Colonic mucosa (tissue), 4 donors: ENCODE measurements at regions not wholly inside any gene's neighbourhood (a gene's known extent, or its start where the extent isn't known, plus 50 kb on each side); places are given as distances from the start of the nearest gene placed in this dataset.
"Not testable (repeated sequence)": the region's sequence is repeated elsewhere in the genome, so short reads cannot be mapped to it uniquely, and the experiment has no call there.

Experiments used
- DNase-seq: peaks from one replicate; pipeline ENCODE4 v3.0.0-alpha.2; 2020
- H3K27ac ChIP-seq: fragments of 200-600 bp; one replicate; pipeline ENCODE4 v1.8.0; 2021
- H3K27me3 ChIP-seq: fragments of 200-600 bp; one replicate; pipeline ENCODE4 v1.8.0; 2021
- H3K36me3 ChIP-seq: fragments of 200-600 bp; one replicate; pipeline ENCODE4 v1.8.0; 2021
- H3K4me1 ChIP-seq: fragments of 200-600 bp; one replicate; pipeline ENCODE4 v1.8.0; 2021; ENCODE audit warnings: mild to moderate bottlenecking
- H3K4me3 ChIP-seq: fragments of 200-600 bp; one replicate; pipeline ENCODE4 v1.8.0; 2021
- H3K9ac ChIP-seq, 2 donors: one replicate each; pipeline ENCODE4 v1.7.0; 2013; ENCODE audit warnings: control low read depth in 2 of 2, low read depth in 2 of 2, low read length in 2 of 2
- H3K9me3 ChIP-seq: fragments of 200-600 bp; one replicate; pipeline ENCODE4 v1.8.0; 2021
- CTCF ChIP-seq: fragments of 200-600 bp; IDR thresholded peaks from one replicate; pipeline ENCODE4 v1.8.0; 2022; ENCODE audit warnings: antibody characterized with exemption, mild to moderate bottlenecking
- intact Hi-C: fragments of 100-400 bp; cut with DNase I; formaldehyde crosslinking; loops from one replicate; pipeline ENCODE4 v1.14.1; 2022
- donor health status: healthy.
- donor health status: DM: no; HTN: no; CAD: no.
- donor health status: DM: no; HTN: no; CAD: no.

GRCh38 chrX:130543603-130544325 is 142.0 kb downstream of the RBMX2 start:
- intact Hi-C loops, result no loop called here
- no peak for TF ChIP-seq CTCF
- Histone ChIP-seq H3K4me1 (no peaks in the 10 kb centered on the region), H3K4me3 (no peak overlapping the region), H3K9ac (no peak overlapping the region), H3K27me3 (no peaks in the 10 kb centered on the region), H3K27ac (no peak overlapping the region), H3K9me3 (no peaks in the 10 kb centered on the region), H3K36me3 (no peaks in the 10 kb centered on the region)
- DNase-seq, result no peak

GRCh38 chrX:130545796-130546195 is 144.0 kb downstream of the RBMX2 start:
- DNase-seq, result no peak
- H3K9me3 ChIP-seq, result no peaks in the 10 kb centered on the region
- intact Hi-C loops, result no loop called here
- no peaks in the 10 kb centered on the region for H3K4me1 ChIP-seq
- no peaks in the 10 kb centered on the region for H3K36me3 ChIP-seq
- no peak overlapping the region for H3K9ac ChIP-seq
- no peaks in the 10 kb centered on the region for H3K27me3 ChIP-seq
- TF ChIP-seq CTCF, result no peak
- H3K4me3 ChIP-seq, result no peak overlapping the region
- no peak overlapping the region for H3K27ac ChIP-seq

- not testable (repeated sequence) for H3K9me3 ChIP-seq, DNase-seq, H3K4me3 ChIP-seq
These were observed 147.6 kb downstream of the RBMX2 start for GRCh38 chrX:130549382-130549781.

GRCh38 chrX:130550351-130550750 is 148.6 kb downstream of the RBMX2 start:
- Histone ChIP-seq H3K36me3 (no peaks in the 10 kb centered on the region), H3K4me1 (no peaks in the 10 kb centered on the region), H3K27ac (no peak overlapping the region), H3K27me3 (no peaks in the 10 kb centered on the region), H3K9me3 (no peaks in the 10 kb centered on the region), H3K4me3 (no peak overlapping the region), H3K9ac (no peak overlapping the region)
- DNase-seq, result no peak
- TF ChIP-seq CTCF, result no peak
- intact Hi-C loops, result no loop called here

More at GRCh38 chrX:130549382-130549781, 147.6 kb downstream of the RBMX2 start:
- intact Hi-C loops, H3K27me3 ChIP-seq, H3K27ac ChIP-seq, H3K9ac ChIP-seq, H3K4me1 ChIP-seq, H3K36me3 ChIP-seq: not testable (repeated sequence)

GRCh38 chrX:130552444-130553073 is 150.8 kb downstream of the RBMX2 start:
- Histone ChIP-seq H3K27ac (no peak overlapping the region), H3K4me1 (no peaks in the 10 kb centered on the region), H3K36me3 (no peaks in the 10 kb centered on the region), H3K9ac (no peak overlapping the region), H3K9me3 (no peaks in the 10 kb centered on the region), H3K27me3 (no peaks in the 10 kb centered on the region), H3K4me3 (no peak overlapping the region)
- no peak for TF ChIP-seq CTCF
- intact Hi-C loops, result no loop called here
- no peak for DNase-seq

- Histone ChIP-seq H3K4me1 (no peaks in the 10 kb centered on the region), H3K36me3 (no peaks in the 10 kb centered on the region), H3K9me3 (no peaks in the 10 kb centered on the region), H3K9ac (no peak overlapping the region), H3K27ac (no peak overlapping the region), H3K4me3 (no peak overlapping the region), H3K27me3 (no peaks in the 10 kb centered on the region)
- intact Hi-C loops, result no loop called here
- DNase-seq, result no peak
- TF ChIP-seq CTCF, result no peak
These were observed 153.6 kb downstream of the RBMX2 start for GRCh38 chrX:130555341-130555740.
